Suprapubic skin (tissue), 4 donors: ENCODE measurements at regions not wholly inside any gene's neighbourhood (a gene's known extent, or its start where the extent isn't known, plus 50 kb on each side); places are given as distances from the start of the nearest gene placed in this dataset.

ENCODE experiments used
- DNase-seq, 2 donors: peaks; one replicate each; pipeline ENCODE4 v3.0.0-alpha.2; 2019; ENCODE audit warnings: low spot score in 2 of 2
- H3K27ac ChIP-seq: fragments of 200-600 bp; sonication (generic); one replicate; pipeline ENCODE4 v1.5.1; 2019
- H3K27me3 ChIP-seq: fragments of 200-600 bp; sonication (generic); one replicate; pipeline ENCODE4 v1.5.1; 2019
- H3K36me3 ChIP-seq: fragments of 200-600 bp; sonication (generic); one replicate; pipeline ENCODE4 v1.5.1; 2019
- H3K4me1 ChIP-seq: fragments of 200-600 bp; sonication (generic); one replicate; pipeline ENCODE4 v1.5.1; 2019
- H3K4me3 ChIP-seq: fragments of 200-600 bp; sonication (generic); one replicate; pipeline ENCODE4 v1.5.1; 2019; ENCODE audit warnings: mild to moderate bottlenecking
- H3K9me3 ChIP-seq: fragments of 200-600 bp; sonication (generic); one replicate; pipeline ENCODE4 v1.5.1; 2019
- CTCF ChIP-seq, 2 donors: fragments of 200-600 bp in 1 of 2; fragments of 450-650 bp in 1 of 2; sonication (generic) in 1 of 2; IDR thresholded peaks; one replicate each; pipeline ENCODE4 v1.5.1; 2016 to 2019; ENCODE audit warnings: antibody characterized with exemption in 2 of 2, mild to moderate bottlenecking in 1 of 2, moderate library complexity in 1 of 2
- EP300 ChIP-seq: sonication (generic); formaldehyde crosslinking; IDR thresholded peaks from one replicate; pipeline ENCODE4 v1.6.1; 2017; ENCODE audit warnings: antibody characterized with exemption
- POLR2A ChIP-seq, 2 donors: fragments of 450-650 bp; IDR thresholded peaks; one replicate each; pipeline ENCODE4 v1.6.1; 2017; ENCODE audit warnings: antibody characterized with exemption in 2 of 2, mild to moderate bottlenecking in 2 of 2, moderate library complexity in 2 of 2
- POLR2AphosphoS5 ChIP-seq, 3 donors: sonication (generic); formaldehyde crosslinking; IDR thresholded peaks; one replicate each; pipeline ENCODE4 v1.6.1; 2017; ENCODE audit warnings: antibody characterized with exemption in 3 of 3
- WGBS: methylation state at CpG from one replicate; pipeline ENCODE4 v1.1.5; 2018; 5-methylcytosine and 5-hydroxymethylcytosine counted together

GRCh38 chr7:138345567-138345966, 114.5 kb upstream of the TRIM24 start:
- no peak for DNase-seq
- Histone ChIP-seq H3K36me3 (no peaks in the 10 kb centered on the region), H3K27ac (no peak overlapping the region), H3K4me1 (no peaks in the 10 kb centered on the region), H3K9me3 (peaks cover 25% of the 10 kb centered on the region), H3K27me3 (no peaks in the 10 kb centered on the region), H3K4me3 (no peak overlapping the region)
- no peak for TF ChIP-seq EP300
- TF ChIP-seq CTCF (IDR thresholded peaks at IDR 0.05), result no peak
- TF ChIP-seq POLR2AphosphoS5 (IDR thresholded peaks at IDR 0.05), result no peak
- TF ChIP-seq POLR2A (IDR thresholded peaks at IDR 0.05), result no peak
- WGBS, result 67% methylated on average over 3 of the region's 3 CpGs

GRCh38 chr7:138346975-138347374, 113.1 kb upstream of the TRIM24 start:
- 90% methylated on average over 2 of the region's 2 CpGs for WGBS
- Histone ChIP-seq H3K9me3 (peaks cover 27% of the 10 kb centered on the region), H3K27ac (no peak overlapping the region), H3K4me3 (no peak overlapping the region), H3K36me3 (no peaks in the 10 kb centered on the region), H3K4me1 (no peaks in the 10 kb centered on the region), H3K27me3 (no peaks in the 10 kb centered on the region)
- DNase-seq, result no peak
- no peak for TF ChIP-seq CTCF (IDR thresholded peaks at IDR 0.05)
- TF ChIP-seq POLR2AphosphoS5 (IDR thresholded peaks at IDR 0.05), result no peak
- TF ChIP-seq POLR2A (IDR thresholded peaks at IDR 0.05), result no peak
- no peak for TF ChIP-seq EP300

GRCh38 chr7:138349841-138350700, 110.0 kb upstream of the TRIM24 start:
- WGBS, result 85% methylated on average over 6 of the region's 6 CpGs
- no peak for DNase-seq
- no peak overlapping the region for H3K4me3 ChIP-seq

GRCh38 chr7:138350701-138351357, 109.2 kb upstream of the TRIM24 start:
- TF ChIP-seq POLR2A (IDR thresholded peaks at IDR 0.05) (no peak), POLR2AphosphoS5 (IDR thresholded peaks at IDR 0.05) (no peak), CTCF (IDR thresholded peaks at IDR 0.05) (no peak), EP300 (no peak)
- Histone ChIP-seq H3K4me3 (no peak overlapping the region), H3K27ac (no peak overlapping the region), H3K36me3 (no peaks in the 10 kb centered on the region), H3K27me3 (no peaks in the 10 kb centered on the region), H3K9me3 (peaks cover 22% of the 10 kb centered on the region), H3K4me1 (no peaks in the 10 kb centered on the region)
- DNase-seq, result no peak
- 76% methylated on average over 2 of the region's 2 CpGs for WGBS

More at GRCh38 chr7:138349841-138350700, 110.0 kb upstream of the TRIM24 start:
- Histone ChIP-seq H3K36me3 (no peaks in the 10 kb centered on the region), H3K27ac (no peak overlapping the region), H3K4me1 (no peaks in the 10 kb centered on the region), H3K27me3 (no peaks in the 10 kb centered on the region), H3K9me3 (peaks cover 26% of the 10 kb centered on the region)
- TF ChIP-seq POLR2A (IDR thresholded peaks at IDR 0.05) (no peak), POLR2AphosphoS5 (IDR thresholded peaks at IDR 0.05) (no peak), EP300 (no peak), CTCF (IDR thresholded peaks at IDR 0.05) (no peak)
